GM21737 (cell line): ENCODE measurements at regions not wholly inside any gene's neighbourhood (a gene's known extent, or its start where the extent isn't known, plus 50 kb on each side); places are given as distances from the start of the nearest gene placed in this dataset.
"Not testable (repeated sequence)": the region's sequence is repeated elsewhere in the genome, so short reads cannot be mapped to it uniquely, and the experiment has no call there.

Experiments used
- ATAC-seq: cut with Tn5 transposase; IDR thresholded peaks from one replicate; pipeline ENCODE4 v1.9.1; 2021; ENCODE audit warnings: mild to moderate bottlenecking, moderate library complexity; ENCODE audit not compliant: unreplicated experiment

- ATAC-seq = no peak
These were observed 499.0 kb upstream of the SEMA3D start for GRCh38 chr7:85685901-85686300.

GRCh38 chr7:85682833-85683620 lies 496.2 kb upstream of the SEMA3D start:
- no peak for ATAC-seq

DNA sequence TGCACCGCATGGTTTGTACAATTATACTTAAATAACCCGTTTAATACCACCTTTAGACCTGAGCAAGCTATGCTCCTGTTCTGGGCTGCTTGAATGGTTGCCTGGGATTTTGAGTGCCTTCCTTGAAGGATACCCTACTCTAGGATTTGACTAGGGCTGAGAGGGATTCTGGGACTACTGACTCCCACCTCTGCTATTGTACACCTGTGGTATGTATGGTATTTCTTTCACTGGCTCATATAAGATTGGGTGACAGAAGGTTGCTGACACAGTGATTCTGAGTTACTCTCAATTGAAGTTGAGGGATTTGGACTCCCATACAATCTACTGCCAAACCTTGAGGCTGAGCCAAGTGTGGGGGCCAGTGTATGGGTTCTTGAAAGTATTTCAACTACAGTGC lies 494.4 kb upstream of the SEMA3D start:
- no peak for ATAC-seq

DNA sequence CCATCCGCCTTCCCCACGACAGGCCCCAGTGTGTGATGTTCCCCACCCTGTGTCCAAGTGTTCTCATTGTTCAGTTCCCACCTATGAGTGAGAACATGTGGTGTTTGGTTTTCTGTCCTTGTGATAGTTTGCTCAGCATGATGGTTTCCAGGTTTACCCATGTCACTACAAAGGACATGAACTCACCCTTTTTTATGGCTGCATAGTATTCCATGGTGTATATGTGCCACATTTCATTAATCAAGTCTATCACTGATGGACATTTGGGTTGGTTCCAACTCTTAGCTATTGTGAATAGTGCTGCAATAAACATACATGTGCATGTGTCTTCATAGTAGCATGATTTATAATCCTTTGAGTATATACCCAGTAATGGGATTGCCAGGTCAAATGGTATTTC lies 488.2 kb upstream of the SEMA3D start:
- ATAC-seq = not testable (repeated sequence)

DNA sequence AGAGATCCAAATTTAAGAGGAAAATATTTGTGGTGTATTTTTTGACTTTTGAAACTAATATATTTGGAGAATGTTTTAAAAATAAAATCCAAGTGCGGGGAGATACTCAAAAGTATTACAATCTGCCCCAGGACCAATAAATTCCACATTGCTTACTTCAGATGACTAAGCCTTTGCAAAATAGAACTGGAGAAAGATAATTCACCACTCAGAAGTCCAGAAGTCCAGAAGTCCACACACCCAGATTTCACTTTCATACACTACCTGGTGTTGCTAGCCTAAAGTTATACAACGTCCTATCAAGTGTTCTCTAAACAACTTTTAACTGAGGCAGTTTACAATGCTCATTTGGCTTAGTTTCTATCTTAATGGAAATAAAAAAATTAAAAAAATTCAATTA lies 487.0 kb upstream of the SEMA3D start:
- ATAC-seq = no peak

DNA sequence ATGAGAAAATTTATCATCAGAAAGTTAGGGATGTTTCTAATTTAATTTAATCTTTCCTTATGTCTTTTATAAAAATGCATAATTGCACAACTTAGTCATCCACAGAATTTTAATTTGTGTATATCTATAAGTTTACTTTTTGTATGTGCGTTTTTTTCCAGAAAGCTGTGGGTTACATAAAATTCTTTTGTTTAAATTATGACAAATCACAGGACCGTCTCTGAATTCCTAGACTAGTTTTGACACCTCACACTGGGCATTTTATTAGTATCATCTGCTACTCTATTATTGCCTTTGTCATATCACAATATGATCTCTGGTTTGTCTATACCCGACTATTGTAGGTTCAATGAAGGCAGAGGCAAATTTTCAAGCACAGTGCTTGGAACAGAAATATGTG lies 482.4 kb upstream of the SEMA3D start:
- ATAC-seq = no peak

- ATAC-seq = no peak
These were observed 477.5 kb upstream of the SEMA3D start for GRCh38 chr7:85664341-85664740.

GRCh38 chr7:85659364-85659763 lies 472.5 kb upstream of the SEMA3D start:
- no peak for ATAC-seq

DNA sequence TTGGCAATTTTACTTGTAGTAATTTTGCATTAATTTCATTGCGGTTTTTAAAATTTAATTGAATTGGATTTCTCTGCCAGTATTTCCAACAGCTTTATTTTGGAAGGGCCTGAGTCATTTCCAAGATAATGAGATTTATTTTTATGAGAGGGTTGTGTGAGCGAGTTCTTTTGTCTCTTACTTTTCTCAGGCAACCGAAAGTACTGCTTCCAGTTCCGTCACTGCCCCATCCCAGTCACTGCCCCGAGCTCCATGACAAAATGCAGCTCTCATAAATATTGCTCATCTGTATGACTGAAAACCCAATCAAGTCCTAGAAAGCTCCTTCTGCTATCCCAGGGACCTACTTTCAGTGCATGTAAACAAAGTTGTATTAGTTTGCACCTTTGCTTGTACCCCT lies 468.4 kb upstream of the SEMA3D start:
- ATAC-seq = no peak

- no peak for ATAC-seq
These were observed 457.4 kb upstream of the SEMA3D start for GRCh38 chr7:85644272-85644671.

GRCh38 chr7:85641331-85641730 lies 454.5 kb upstream of the SEMA3D start:
- no peak for ATAC-seq

DNA sequence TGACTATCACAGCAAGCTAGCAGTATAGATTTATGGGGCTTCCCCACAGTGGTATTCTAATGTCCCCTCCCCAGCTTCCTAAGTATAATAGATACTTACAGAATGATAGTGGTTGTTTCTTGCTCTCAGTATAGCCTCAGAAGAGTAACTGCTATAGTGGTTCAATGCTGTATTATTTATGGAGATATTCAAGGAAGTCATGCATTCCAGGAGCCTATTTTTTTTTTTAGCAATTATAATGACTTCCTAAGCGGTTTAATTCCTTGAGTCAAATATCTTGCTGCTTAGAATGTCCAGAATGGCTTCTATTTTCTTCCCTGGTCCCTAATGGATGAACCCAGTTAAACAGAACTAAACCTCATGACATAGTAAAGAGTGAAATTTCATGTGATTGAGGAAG lies 451.5 kb upstream of the SEMA3D start:
- ATAC-seq = no peak

DNA sequence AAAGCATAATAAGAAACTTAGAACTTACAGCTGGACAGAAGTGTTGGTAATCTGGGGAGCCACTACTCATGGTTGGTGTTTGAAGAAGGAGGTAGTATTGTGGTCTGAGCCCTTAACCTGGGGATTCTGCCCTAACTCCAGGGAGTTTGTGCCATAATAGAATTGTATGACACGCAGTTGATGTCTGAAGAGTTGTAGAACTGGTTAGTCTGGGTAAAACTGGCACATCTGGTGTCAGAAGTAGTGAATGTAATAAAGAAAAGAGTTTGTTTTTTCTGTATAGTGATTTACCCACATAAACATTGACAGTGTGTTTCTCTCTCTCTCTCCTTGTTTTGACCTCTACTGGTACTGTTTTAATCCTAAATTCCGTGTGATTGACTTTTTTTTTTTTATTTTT lies 448.1 kb upstream of the SEMA3D start:
- no peak for ATAC-seq

DNA sequence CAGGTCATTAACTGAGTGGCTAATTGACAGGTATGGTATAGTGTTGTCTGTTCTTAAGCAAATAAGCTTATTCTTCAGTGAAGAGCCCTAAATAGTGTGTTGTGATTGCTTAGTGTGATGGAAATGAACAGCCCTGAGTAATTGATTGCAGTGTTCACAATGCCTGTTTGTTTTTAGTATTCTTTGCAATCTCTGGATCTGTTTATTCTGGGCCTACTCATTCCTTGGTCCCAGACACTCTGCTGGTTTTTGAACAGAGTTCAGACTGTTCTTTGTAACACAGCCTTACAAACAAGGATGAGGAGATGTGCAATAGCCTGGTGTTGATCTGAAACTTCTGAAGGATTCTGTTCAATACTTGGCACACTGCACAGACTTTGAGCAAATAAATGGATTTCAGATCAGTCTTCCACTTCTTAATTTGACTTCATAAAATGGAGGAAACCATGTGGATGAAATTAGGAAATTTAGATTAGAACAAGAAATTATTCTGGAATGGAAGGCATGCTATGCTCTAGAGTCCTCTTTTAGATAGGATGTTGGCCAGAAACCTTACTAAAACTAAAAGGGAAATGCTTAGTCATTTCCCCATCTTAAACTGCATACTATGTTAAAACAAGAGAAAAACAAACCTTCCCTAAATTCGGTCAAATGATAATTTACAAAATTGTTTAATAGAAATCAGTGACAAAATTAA lies 444.2 kb upstream of the SEMA3D start:
- no peak for ATAC-seq

DNA sequence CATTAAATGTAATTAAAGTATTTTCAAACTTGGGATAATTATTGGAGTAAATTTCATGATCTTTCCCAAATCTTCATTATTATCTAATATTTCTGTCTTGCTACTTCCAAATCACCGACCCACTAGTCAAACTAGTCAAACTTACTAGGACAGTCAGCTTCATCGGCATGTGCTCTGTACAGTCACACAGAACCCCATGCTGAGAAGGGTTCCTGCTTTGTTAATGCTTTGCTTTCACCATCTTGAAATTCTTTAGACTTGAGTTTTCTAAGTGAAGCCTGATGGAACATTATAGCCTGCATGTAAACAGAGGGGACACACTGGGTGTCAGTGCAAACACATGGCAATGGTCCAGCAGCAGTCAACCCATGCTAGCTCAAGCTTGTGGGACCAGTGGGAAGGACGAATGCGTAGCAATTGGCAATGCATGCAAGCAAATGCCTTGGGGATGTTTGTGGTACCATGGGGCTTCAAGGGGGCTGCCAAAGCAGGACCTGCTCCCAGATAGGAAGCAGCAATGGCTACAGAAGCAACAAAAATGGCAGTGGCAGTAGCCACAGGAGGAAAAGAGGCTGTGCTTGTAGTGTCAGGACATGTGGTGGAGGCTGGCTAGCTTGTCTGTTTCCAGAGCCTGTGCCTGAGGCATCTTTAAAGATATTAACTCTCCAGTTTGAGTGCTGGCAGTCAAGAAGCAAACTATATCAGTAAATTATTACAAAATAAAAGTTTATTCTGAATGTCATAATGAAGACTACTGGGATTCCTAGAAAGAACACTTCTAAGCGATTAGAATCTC lies 441.1 kb upstream of the SEMA3D start:
- no peak for ATAC-seq

GRCh38 chr7:85622059-85622458 lies 435.2 kb upstream of the SEMA3D start:
- ATAC-seq = no peak

DNA sequence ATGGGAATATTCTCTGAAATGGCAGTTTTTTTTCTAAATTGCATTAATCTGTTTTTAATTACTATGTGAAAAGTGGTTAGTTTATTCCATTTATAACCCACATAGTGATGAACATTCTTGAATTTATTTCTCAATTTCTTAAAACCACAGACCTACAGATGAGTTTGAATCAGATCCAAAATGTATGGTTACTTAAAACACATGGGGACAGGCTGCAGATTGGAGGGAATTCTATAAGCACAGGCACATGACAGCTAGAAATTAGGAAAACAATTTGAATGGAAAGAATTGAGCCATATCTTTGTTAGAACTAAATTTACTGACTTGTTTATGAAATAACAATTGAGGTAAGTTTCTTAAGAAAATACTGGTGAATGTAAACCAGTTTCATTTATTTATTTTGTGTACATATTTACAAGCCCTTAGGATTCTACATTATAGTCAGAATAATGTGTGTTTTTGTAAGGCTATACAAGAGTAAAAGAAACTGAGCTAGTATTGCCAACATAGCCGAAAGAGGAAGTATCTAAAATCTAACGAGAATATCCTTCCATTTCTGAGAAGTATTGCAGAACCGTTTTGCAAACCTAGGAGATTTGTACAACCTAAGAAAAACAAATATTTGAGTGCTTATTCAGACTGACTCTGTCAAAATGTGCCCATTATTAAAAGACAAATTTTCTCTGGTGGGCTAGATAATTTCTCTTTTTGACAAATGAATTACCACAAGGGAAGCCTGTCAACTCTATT lies 434.3 kb upstream of the SEMA3D start:
- no peak for ATAC-seq

DNA sequence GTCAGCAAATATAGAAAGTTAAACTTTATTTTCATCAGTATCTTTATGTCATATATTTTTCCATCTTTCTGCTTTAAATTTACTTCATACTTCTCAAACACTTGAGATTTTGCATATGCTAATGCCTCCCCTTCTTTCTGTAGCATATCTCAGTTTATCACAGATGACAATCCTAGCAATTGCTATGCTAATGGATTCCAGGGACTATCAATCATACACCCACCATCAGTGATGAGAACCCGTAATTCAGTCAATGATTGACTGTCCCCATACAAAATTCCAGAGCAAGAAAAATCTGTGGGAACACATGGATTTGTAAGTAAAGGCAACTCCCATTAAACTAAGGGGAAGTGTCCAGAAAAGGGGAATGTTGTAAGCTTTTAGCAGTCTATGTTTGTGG lies 432.4 kb upstream of the SEMA3D start:
- ATAC-seq = no peak

DNA sequence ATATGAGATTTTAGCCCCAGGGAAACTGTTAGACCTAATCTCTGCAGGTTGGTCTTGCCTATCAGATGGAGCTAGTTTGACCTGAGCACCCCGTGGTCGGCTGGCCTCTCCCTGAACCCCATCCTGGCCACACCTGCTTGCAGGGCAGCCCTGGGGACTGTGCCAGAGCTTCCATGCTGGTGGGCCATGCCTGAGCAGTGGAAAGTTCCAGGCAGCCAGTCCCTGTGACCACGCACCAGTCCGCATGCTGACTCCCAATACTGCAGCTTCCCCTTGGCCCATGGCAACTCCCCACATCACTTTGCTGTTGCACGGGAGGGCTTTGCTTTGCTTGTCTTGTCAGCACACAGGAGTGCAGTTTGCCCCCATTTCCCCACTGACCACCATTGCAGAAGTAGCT lies 427.8 kb upstream of the SEMA3D start:
- no peak for ATAC-seq

GRCh38 chr7:85612514-85612913 lies 425.7 kb upstream of the SEMA3D start:
- ATAC-seq = no peak

DNA sequence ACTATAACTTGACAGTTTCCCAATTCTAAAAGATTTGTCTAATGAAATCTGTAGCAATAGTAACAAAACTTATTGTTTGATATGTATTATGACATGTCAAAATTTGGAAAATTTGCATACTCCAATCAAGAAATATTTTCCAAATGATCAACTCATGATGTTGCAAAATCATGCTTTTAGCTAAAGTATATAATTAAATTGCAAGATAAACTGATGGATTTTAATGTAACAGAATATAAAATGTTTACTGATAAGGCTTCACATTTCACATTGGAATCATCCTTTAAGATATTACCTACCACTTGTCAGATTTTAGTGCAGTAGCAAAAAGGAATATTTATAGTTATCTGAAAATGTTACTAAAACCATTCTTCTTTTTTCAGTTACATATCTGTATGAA lies 421.9 kb upstream of the SEMA3D start:
- no peak for ATAC-seq
